Cardiac fibroblast (primary cell): ENCODE measurements at regions not wholly inside any gene's neighbourhood (a gene's known extent, or its start where the extent isn't known, plus 50 kb on each side); places are given as distances from the start of the nearest gene placed in this dataset.
A peak's percentile ranks its signal among the peaks of the same experiment; 100 is the strongest.

Experiments used
- DNase-seq, 2 donors: peaks; one replicate each; pipeline versions ENCODE4 v3.0.0 to v3.0.0-alpha.2; 2010; ENCODE audit warnings: low read depth in 2 of 2
- H3K4me3 ChIP-seq, 2 donors: replicated peaks in 1 of 2; 1 replicate in 1 of 2; 2 replicates in 1 of 2; pipeline ENCODE4 v1.5.1; 2011; ENCODE audit warnings: low read depth in 2 of 2, low read length in 2 of 2, mild to moderate bottlenecking in 2 of 2, moderate library complexity in 1 of 2
- CTCF ChIP-seq: IDR thresholded peaks from one replicate; pipeline ENCODE4 v1.5.1; 2011; ENCODE audit warnings: low read depth, mild to moderate bottlenecking, low read length, inconsistent platforms

GRCh38 chr13:83943530-83944279 is 61.4 kb upstream of the SLITRK1 start:
- no peak for DNase-seq
- no peak for TF ChIP-seq CTCF
- H3K4me3 ChIP-seq: no peak overlapping the region

DNA sequence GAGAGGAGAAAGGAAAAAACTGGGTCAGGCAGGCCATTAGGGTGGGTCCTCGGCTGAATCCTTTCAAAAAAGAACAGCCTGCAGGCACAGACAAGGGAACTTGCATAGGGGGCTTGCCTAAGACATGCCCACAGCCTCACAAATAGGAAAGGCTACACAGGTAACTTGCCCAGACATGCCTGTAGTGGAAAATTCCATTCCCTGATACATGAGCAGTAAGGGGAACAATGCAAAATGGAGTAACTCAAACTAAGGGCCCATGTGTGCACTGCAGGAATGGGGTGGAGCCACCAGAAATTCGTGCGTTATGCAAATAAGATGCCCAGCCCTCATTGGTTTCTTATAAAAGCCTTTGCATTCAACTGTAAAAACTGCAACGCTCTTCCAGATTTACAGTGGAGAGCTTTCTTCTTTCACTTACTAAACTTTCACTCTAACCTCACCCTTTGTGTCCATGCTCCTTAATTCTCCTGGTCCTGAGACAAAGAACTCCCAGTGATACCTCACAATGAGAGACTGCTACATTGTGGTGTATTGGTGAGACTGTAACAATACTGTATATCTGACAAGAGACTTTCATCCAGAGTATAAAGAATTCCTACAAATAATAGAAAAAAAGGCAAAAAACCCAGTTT is 59.5 kb upstream of the SLITRK1 start:
- DNase-seq: no peak
- TF ChIP-seq CTCF: no peak
- no peak overlapping the region for H3K4me3 ChIP-seq

DNA sequence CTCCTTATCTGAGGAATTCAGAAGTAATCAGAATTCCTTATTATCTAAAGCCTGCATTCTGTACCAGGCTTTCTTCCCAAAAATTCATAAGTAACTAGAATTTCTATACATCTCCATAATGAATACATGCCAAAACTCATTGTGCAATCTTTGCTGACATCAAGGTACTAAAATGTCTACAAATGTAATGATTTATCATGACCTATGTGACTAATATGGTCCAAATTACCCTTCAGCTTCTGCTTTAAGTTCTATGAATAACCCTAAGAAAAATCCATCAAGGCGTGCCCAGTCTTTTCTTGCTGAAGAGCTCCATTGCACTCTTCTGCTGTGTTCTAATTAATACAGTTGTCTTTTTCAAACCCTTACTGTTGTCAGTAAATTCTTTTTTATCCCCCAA is 58.5 kb upstream of the SLITRK1 start:
- no peak overlapping the region for H3K4me3 ChIP-seq
- peak; percentile 3 to 4 for DNase-seq
- no peak for TF ChIP-seq CTCF

DNA sequence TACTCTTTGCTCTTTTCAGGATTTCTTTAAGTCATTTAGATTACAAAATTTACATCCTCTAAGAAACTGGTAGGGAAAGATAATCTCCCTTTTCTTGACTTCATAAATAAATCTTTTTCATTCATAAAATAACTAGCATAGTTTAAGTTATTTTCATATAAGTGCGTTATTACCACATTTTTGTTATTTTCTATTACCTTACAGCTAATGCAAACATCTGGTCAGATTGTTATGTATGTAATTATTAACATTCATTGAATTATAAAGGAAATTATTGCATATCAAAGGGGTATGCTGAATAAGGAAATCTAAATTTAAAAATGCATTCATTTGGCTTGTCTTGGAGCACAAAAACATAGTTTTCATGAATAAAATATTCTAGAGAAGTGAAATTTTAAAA is 55.3 kb upstream of the SLITRK1 start:
- DNase-seq: no peak
- TF ChIP-seq CTCF: no peak

DNA sequence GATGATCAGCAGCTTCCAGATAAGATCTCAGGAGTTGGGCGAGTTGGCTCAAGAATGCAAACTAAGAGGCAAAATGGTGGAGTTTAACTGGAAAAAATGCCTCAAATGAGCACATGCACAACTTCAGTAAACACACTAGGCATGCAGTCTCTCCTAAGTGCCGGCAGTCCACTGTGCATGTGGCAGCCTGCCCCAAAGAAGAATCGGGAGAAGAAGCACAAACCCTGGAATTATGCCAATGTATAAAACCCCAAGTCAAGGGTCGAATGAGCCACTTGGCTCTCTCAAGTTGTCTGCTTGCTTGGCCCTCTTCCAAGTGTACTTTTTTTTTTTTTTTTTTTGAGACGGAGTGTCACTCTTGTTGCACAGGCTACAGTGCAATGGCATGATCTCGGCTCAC is 53.3 kb upstream of the SLITRK1 start:
- no peak for TF ChIP-seq CTCF
- H3K4me3 ChIP-seq: no peak overlapping the region
- no peak for DNase-seq

More for the DNA sequence above, 55.3 kb upstream of the SLITRK1 start:
- H3K4me3 ChIP-seq: no peak overlapping the region
